Keratinocyte (primary cell): ENCODE measurements at regions not wholly inside any gene's neighbourhood (a gene's known extent, or its start where the extent isn't known, plus 50 kb on each side); places are given as distances from the start of the nearest gene placed in this dataset.
"Not testable (repeated sequence)": the region's sequence is repeated elsewhere in the genome, so short reads cannot be mapped to it uniquely, and the experiment has no call there.

ENCODE experiments used
- DNase-seq: peaks from one replicate; pipeline ENCODE4 v3.0.0-alpha.2; 2011; ENCODE audit warnings: low read depth, missing footprints, low spot score
- FAIRE-seq: peaks from 2 replicates; lab custom pipeline; 2011; peaks lifted over from hg19 to GRCh38; lab: Jason Lieb, UNC
- H2AFZ ChIP-seq: 2 replicates; pipeline ENCODE4 v1.6.0; 2012; ENCODE audit warnings: low read length, control low read depth, inconsistent platforms; ENCODE audit not compliant: control insufficient read depth
- H3K27ac ChIP-seq: 2 replicates; pipeline ENCODE4 v1.5.1; 2011; ENCODE audit warnings: low read length; ENCODE audit not compliant: control insufficient read depth, insufficient read depth
- H3K27me3 ChIP-seq: 3 replicates; pipeline ENCODE4 v1.6.0; 2011; ENCODE audit warnings: low read length; ENCODE audit not compliant: control insufficient read depth, insufficient read depth; ENCODE audit errors: extremely low read depth
- H3K36me3 ChIP-seq, 2 experiments: 2 replicates in 1 of 2; 3 replicates in 1 of 2; pipeline ENCODE4 v1.5.1; 2011; ENCODE audit warnings: low read length in 2 of 2, mild to moderate bottlenecking in 1 of 2; ENCODE audit not compliant: control insufficient read depth in 2 of 2, insufficient read depth in 2 of 2; ENCODE audit errors: extremely low read depth in 1 of 2
- H3K4me1 ChIP-seq: 3 replicates; pipeline ENCODE4 v1.5.1; 2011; ENCODE audit warnings: low read length; ENCODE audit not compliant: control insufficient read depth, insufficient read depth; ENCODE audit errors: extremely low read depth
- H3K4me2 ChIP-seq: 3 replicates; pipeline ENCODE4 v1.6.0; 2011; ENCODE audit warnings: low read depth, low read length; ENCODE audit not compliant: control insufficient read depth, insufficient read depth; ENCODE audit errors: extremely low read depth
- H3K4me3 ChIP-seq, 3 experiments: fragments of 200-600 bp in 1 of 3; sonication (generic) in 1 of 3; 2 replicates in 2 of 3; 3 replicates in 1 of 3; pipeline ENCODE4 v1.5.1; 2011 to 2016; ENCODE audit warnings: low read length in 3 of 3, mild to moderate bottlenecking in 3 of 3, control low read depth in 2 of 3, inconsistent platforms in 1 of 3, low read depth in 1 of 3, mixed read lengths in 1 of 3, mixed run types in 1 of 3, moderate library complexity in 1 of 3; ENCODE audit not compliant: control insufficient read depth in 2 of 3, insufficient read depth in 2 of 3; ENCODE audit errors: extremely low read depth in 1 of 3
- H3K79me2 ChIP-seq: 2 replicates; pipeline ENCODE4 v1.6.0; 2012; ENCODE audit warnings: low read length; ENCODE audit not compliant: control insufficient read depth, insufficient read depth
- H3K9ac ChIP-seq: 3 replicates; pipeline ENCODE4 v1.6.0; 2011; ENCODE audit warnings: low read length; ENCODE audit not compliant: control insufficient read depth, insufficient read depth; ENCODE audit errors: extremely low read depth
- H3K9me1 ChIP-seq: 3 replicates; pipeline ENCODE4 v1.6.0; 2011; ENCODE audit warnings: low read length; ENCODE audit not compliant: control insufficient read depth, insufficient read depth; ENCODE audit errors: extremely low read depth
- H3K9me3 ChIP-seq: 2 replicates; pipeline ENCODE4 v1.5.1; 2012; ENCODE audit warnings: low read depth, low read length; ENCODE audit not compliant: control insufficient read depth
- H4K20me1 ChIP-seq: 3 replicates; pipeline ENCODE4 v1.6.0; 2011; ENCODE audit warnings: low read length; ENCODE audit not compliant: control insufficient read depth, insufficient read depth; ENCODE audit errors: extremely low read depth
- CTCF ChIP-seq, 3 experiments: IDR thresholded peaks in 1 of 3; conservative IDR thresholded peaks in 1 of 3; optimal IDR thresholded peaks in 1 of 3; 2 replicates in 2 of 3; 3 replicates in 1 of 3; pipeline versions ENCODE3 to v1.5.1; 2011; ENCODE audit warnings: low read length in 3 of 3, mild to moderate bottlenecking in 3 of 3, moderate library complexity in 2 of 3, control low read depth in 1 of 3, inconsistent platforms in 1 of 3; ENCODE audit not compliant: insufficient read depth in 2 of 3; ENCODE audit errors: extremely low read depth in 1 of 3
- EZH2 ChIP-seq: IDR thresholded peaks from one replicate; pipeline ENCODE4 v1.6.1; 2012; ENCODE audit warnings: inconsistent platforms, mild to moderate bottlenecking, low read length, moderate library complexity
- dilution Hi-C: fragments of 300-500 bp; cut with MboI; formaldehyde crosslinking; loops from one replicate; pipeline ENCODE4 v1.7.0; 2020; ENCODE audit warnings: low sequenced_read_pairs; ENCODE audit not compliant: extremely low pct_ligation_motif_present

DNA sequence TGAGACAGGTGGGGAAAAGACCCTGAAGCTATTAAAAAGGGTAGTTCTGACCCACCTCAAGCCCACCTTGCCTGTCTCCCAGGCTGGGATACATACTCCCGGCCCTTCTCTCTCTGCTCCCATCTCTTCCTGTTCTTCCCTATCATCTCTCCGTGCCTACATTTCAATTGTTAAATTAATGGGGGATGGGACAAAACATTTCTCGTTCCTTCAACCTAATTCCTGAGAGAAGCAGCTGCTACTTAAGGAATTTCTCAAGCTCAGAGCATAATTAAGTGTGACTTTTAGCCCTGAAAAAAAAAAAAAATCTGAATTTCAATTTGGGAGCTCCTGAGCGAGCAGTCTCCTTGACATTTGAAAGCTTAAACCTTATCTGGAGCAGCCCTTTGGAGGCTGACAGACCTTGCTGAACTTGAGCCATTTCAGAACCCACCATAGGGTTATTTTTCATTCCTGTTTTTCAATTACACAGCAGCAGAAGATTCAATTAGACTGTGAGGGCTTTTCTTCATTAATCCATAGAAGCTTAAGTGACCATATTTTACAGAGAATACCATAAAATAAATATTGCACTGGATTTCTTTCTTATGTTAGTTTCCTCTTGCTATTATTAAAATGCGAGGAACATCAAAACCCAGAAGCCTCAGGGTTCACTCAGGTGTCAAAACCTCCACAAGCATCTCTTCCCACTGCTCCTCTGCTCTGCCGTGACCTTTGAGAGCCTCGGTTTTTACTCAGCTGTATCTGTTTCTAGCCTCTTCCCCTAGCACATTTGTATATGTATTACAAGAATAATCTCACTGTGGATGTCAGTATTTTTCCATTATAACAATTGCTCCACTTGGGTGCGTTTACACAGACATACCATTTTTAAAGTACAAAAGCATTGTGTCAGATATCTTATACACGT, 125.7 kb downstream of the B3GNT2 start:
- Histone ChIP-seq H3K9me3 (no peaks in the 10 kb centered on the region), H3K27me3 (no peaks in the 10 kb centered on the region), H4K20me1 (no peaks in the 10 kb centered on the region), H3K9me1 (no peaks in the 10 kb centered on the region), H3K4me3 (no peak overlapping the region), H3K36me3 (no peaks in the 10 kb centered on the region), H2AFZ (no peak overlapping the region), H3K4me1 (no peaks in the 10 kb centered on the region), H3K79me2 (no peaks in the 10 kb centered on the region), H3K9ac (no peak overlapping the region), H3K4me2 (no peak overlapping the region), H3K27ac (no peak overlapping the region)
- dilution Hi-C loops: no loop called here
- TF ChIP-seq EZH2 (no peak), CTCF (optimal IDR thresholded peaks at IDR 0.05 in 1 of 3, IDR thresholded peaks at IDR 0.05 in 1 of 3, conservative IDR thresholded peaks at IDR 0.05 in 1 of 3; ENCODE audit: extremely low read depth in 1 of 3, insufficient read depth in 2 of 3, low read length in 3 of 3) (no peak)
- DNase-seq (no peak), FAIRE-seq (no peak)

DNA sequence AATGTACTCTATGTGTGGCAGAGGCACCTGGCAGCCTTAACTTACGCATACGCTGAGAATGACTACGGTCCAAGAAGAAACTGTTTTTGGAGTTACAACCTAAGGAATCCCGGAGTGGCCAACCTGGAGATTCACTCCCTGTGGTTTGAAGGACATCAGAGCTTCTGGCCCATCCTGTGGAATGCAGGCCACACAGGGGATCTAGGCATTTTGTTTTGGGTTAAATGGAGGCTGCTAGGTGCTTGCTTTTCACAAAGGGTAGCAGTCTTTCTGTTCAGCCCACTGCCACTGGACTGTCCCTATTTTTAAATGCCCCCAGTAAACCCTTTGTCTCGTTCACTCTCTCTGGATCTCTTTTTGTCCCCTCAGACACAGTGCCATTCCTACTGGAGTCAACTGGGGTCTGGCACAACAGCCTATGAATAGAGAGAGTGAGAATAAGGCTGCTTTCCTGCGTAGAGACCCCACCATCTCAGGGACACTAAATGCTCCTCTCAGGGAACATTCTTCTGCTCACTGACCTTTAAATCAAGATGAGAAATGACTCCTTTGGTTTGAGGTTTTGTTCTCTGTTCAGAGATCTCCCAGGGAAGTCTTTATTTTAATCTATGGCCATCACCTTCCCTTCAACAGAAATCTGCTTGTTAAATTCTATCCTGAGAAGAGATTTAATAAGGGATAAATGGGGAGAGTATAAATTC, 124.9 kb downstream of the B3GNT2 start:
- Histone ChIP-seq H2AFZ (no peak overlapping the region), H3K4me3 (no peak overlapping the region), H3K27me3 (no peaks in the 10 kb centered on the region), H3K36me3 (no peaks in the 10 kb centered on the region), H3K9ac (no peak overlapping the region), H3K27ac (no peak overlapping the region), H3K9me1 (no peaks in the 10 kb centered on the region), H3K4me1 (no peaks in the 10 kb centered on the region), H4K20me1 (no peaks in the 10 kb centered on the region), H3K9me3 (no peaks in the 10 kb centered on the region), H3K4me2 (no peak overlapping the region), H3K79me2 (no peaks in the 10 kb centered on the region)
- dilution Hi-C loops: no loop called here
- DNase-seq (no peak), FAIRE-seq (no peak)
- no peak for TF ChIP-seq EZH2
- TF ChIP-seq CTCF (optimal IDR thresholded peaks at IDR 0.05 in 1 of 3, IDR thresholded peaks at IDR 0.05 in 1 of 3, conservative IDR thresholded peaks at IDR 0.05 in 1 of 3; ENCODE audit: extremely low read depth in 1 of 3, insufficient read depth in 2 of 3, low read length in 3 of 3): no peak

DNA sequence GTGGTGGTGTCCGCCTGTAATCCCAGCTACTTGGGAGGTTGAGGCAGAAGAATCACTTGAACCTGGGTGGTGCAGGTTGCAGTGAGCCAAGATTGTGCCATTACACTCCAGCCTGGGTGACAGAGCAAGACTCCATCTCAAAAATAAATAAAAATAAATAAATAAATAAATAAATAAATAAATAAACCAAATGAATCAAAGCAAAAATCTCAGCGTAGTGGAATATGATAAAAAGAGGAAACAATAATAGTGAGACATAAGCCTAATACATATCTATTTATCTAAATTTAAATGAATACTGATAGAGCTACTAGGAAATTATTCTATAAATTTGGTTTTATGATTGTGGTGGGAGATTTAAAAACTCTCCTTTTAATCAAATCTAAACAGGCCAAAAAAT, 124.2 kb downstream of the B3GNT2 start:
- H4K20me1 ChIP-seq, H3K79me2 ChIP-seq, H3K9me1 ChIP-seq, H3K4me1 ChIP-seq, dilution Hi-C loops, H3K9ac ChIP-seq, H2AFZ ChIP-seq, H3K4me3 ChIP-seq, H3K4me2 ChIP-seq, FAIRE-seq, H3K9me3 ChIP-seq, H3K36me3 ChIP-seq, H3K27ac ChIP-seq, DNase-seq, H3K27me3 ChIP-seq: not testable (repeated sequence)
